Stimulated activated CD8-positive, alpha-beta memory T cell treated with anti-CD3 and anti-CD28 coated beads, Interleukin-12 subunit alpha, Interleukin-12 subunit beta, amount 100 ng/mL, for 4 hours (primary cell): ENCODE measurements at regions not wholly inside any gene's neighbourhood (a gene's known extent, or its start where the extent isn't known, plus 50 kb on each side); places are given as distances from the start of the nearest gene placed in this dataset.
A peak's percentile ranks its signal among the peaks of the same experiment; 100 is the strongest.

ENCODE experiments used
- DNase-seq: peaks from one replicate; pipeline ENCODE4 v3.0.0-alpha.2; 2020; ENCODE audit warnings: low read depth

GRCh38 chr10:44854693-44855350 is 56.3 kb upstream of the TMEM72 start:
- DNase-seq, result no peak

DNA sequence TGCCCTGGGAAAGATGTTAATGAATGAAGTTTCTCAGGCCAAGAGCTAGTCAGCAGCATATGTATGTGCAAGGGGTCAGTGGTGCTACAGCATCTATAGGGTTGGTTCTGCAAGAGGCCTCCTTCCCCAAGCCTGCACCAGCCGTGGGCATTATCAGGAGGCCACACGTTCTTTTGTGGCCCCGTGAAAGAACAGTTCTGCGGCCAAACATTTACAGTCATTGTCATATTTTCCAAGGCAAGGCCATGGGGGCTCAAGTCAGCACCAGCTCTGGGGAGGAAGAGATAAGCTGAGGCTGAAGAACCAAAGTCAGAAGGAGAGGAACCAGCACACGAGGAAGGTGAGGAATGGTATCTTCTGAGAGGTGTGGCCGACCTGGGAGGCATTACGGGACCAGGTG is 54.4 kb upstream of the TMEM72 start:
- no peak for DNase-seq

DNA sequence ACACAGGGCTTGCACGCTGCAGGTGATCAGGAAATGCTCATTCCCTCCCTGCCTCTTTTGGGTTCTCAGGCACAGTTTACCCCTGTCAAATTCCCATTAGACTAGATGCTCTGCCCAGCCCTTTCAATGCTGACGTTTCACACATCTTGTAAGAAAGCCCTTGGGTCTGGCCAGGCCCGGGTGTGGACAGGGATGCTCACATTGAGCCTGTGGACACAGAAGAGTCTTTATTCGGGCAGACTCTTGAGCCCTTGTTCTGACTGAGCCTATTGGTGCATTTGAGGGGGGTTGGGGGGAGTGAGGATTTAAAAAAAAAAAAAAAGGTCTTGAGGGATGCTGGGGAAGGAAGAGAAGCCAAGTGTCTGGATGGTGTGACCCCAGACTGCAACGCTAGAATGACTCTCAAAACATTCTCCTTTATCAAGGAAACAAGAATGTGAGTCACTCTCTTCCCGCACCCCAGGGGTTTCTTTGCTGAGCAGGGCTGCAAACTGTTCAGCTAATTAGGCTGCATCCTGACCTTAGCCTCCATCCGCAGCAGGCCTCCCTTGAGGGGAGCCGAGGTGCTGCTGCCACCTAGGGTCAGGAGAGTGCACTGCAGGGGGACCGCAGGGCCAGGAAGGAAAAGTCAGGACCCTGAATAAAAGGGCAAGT is 53.6 kb upstream of the TMEM72 start:
- DNase-seq, result peak; percentile 25

DNA sequence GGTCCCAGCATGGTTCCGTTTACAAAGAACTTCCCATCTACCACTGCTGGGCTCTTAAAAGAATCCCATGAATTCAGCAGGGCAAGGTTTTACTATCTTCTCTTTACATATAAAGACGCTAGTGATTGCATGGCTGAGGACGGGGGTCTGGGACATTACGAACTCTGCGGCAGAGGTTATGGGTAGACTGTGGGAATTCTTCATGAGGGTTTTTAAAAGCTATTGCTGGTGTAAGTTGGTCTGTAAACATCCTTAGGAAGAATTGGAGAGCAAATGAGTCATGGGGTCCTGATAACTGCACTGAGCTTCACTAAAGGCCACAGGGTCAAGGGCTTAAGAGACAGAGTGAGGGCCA is 53.1 kb upstream of the TMEM72 start:
- no peak for DNase-seq

DNA sequence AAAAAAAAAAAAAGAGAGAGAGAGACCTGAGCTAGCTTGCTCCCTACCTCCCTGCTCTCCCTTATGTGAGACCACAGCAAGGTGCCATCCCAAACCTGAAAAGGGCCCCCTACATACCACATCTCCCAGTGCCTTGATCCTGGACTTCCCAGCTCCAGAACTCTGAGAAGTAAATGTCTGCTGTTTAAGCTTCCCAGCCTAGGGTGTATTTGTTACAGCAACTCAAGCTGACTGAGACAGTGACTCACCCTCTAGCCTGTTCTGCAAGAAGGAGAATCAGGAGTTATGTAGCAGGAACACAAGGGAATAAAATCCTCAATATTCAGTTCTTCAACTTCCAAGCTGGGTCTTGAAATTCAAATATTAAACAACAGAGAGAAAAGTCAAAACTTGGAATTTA is 52.1 kb upstream of the TMEM72 start:
- DNase-seq, result no peak

DNA sequence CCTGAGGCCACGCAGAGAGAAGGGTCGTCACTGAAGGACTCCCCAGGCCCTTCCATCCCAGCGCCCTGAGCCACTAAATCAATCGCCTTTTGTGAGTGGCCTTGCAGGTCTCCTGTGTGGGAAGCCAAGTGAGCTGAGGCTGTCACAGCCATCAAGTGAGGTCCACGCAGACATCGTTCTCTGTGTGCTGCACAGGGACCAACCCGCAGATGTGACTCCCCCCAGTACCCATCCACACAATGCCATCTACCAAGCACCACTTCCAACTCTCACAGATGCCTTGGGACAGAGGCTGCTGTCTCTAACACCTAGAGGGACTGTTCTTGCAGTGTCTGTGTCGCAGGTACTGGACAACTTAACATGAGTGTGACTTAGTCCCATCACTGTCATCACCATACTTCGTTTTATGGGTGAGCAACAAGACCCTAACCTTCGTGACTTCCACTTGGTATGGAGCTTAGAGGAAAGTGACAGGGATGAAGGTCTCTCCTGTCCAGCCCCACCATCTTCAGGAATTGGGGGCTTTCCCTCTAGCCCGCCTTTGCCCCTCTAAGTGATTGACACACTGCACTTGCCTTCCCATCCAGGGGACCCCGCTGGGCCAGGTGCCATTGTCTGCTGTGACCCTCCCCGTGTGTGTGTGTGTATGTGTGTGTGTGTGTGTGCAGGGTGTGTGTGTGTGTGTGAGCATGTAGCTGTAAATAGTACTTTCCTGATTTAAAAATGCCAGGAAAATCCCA is 51.4 kb upstream of the TMEM72 start:
- no peak for DNase-seq

- no peak for DNase-seq
These were observed 50.1 kb upstream of the TMEM72 start for GRCh38 chr10:44860811-44861736.
